ENCODE measurements at regions not wholly inside any gene's neighbourhood (a gene's known extent, or its start where the extent isn't known, plus 50 kb on each side); places are given as distances from the start of the nearest gene placed in this dataset.

DNA sequence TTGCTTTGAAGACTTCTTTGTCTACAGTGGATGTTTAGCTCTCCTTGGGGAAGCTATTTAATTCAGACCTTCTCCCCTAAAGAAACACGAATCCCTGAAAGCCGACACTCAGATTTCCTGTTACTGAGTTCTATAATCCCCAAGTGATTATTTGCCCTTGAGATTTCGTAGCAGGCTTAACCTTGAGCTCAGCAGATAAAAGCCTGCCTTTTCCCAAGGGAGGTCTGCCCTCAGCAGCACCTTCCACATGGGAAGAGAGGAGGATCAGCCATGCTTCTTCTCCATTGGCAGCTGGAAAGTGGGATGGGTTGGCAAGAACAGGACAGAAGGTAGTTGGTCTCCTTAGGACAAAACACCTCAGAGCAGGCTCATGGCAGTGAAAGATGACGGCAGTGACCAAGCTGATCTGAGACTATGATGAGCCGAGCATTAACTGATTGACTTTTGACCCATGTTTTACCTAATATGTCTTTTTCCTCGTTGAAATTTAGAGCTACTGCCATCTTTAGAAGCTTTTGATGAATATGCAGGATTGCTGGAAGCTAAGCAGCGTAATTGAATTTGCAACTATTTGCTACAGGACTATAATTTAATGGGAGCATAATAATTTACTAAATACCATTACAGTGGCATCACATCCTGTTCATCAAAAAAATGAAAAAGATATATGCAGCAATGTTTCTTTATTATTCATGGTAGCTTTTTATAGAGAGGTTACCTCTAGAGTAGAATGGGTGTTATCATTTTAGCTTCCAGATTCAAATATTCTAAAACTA lies 511.1 kb upstream of the ID2 start:
- no peak for TF ChIP-seq POLR2A (IDR thresholded peaks at IDR 0.05)
- TF ChIP-seq, protein P1, sequence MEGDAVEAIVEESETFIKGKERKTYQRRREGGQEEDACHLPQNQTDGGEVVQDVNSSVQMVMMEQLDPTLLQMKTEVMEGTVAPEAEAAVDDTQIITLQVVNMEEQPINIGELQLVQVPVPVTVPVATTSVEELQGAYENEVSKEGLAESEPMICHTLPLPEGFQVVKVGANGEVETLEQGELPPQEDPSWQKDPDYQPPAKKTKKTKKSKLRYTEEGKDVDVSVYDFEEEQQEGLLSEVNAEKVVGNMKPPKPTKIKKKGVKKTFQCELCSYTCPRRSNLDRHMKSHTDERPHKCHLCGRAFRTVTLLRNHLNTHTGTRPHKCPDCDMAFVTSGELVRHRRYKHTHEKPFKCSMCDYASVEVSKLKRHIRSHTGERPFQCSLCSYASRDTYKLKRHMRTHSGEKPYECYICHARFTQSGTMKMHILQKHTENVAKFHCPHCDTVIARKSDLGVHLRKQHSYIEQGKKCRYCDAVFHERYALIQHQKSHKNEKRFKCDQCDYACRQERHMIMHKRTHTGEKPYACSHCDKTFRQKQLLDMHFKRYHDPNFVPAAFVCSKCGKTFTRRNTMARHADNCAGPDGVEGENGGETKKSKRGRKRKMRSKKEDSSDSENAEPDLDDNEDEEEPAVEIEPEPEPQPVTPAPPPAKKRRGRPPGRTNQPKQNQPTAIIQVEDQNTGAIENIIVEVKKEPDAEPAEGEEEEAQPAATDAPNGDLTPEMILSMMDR (IDR thresholded peaks at IDR 0.05), result no peak

Measured in adrenal gland (tissue), 5 donors.